ENCODE measurements at regions not wholly inside any gene's neighbourhood (a gene's known extent, or its start where the extent isn't known, plus 50 kb on each side); places are given as distances from the start of the nearest gene placed in this dataset.
A peak's percentile ranks its signal among the peaks of the same experiment; 100 is the strongest.

- DNase-seq (ENCODE audit: low spot score) = no peak
- no peak overlapping the region for H3K4me3 ChIP-seq
- TF ChIP-seq CTCF (IDR thresholded peaks at IDR 0.05) = no peak
- H3K27ac ChIP-seq = no peak overlapping the region
These were observed 306.4 kb upstream of the CD180 start for GRCh38 chr5:67502951-67503350.

- TF ChIP-seq CTCF (IDR thresholded peaks at IDR 0.05) = no peak
- no peak for DNase-seq (ENCODE audit: low spot score)
- no peak overlapping the region for H3K27ac ChIP-seq
- no peak overlapping the region for H3K4me3 ChIP-seq
These were observed 299.5 kb upstream of the CD180 start for GRCh38 chr5:67496051-67496450.

GRCh38 chr5:67495072-67495471, 298.5 kb upstream of the CD180 start:
- Histone ChIP-seq H3K27ac (peak overlapping the region in 1 of 2 donors; percentile 25), H3K4me3 (no peak overlapping the region)
- no peak for TF ChIP-seq CTCF (IDR thresholded peaks at IDR 0.05)
- DNase-seq (ENCODE audit: low spot score) = no peak

GRCh38 chr5:67494186-67494855, 297.7 kb upstream of the CD180 start:
- H3K4me3 ChIP-seq = no peak overlapping the region
- no peak overlapping the region for H3K27ac ChIP-seq
- no peak for DNase-seq (ENCODE audit: low spot score)
- TF ChIP-seq CTCF (IDR thresholded peaks at IDR 0.05) = no peak

GRCh38 chr5:67493676-67494075, 297.1 kb upstream of the CD180 start:
- DNase-seq (ENCODE audit: low spot score) = no peak
- H3K4me3 ChIP-seq = no peak overlapping the region
- TF ChIP-seq CTCF (IDR thresholded peaks at IDR 0.05) = no peak
- H3K27ac ChIP-seq = no peak overlapping the region

- Histone ChIP-seq H3K27ac (no peak overlapping the region), H3K4me3 (no peak overlapping the region)
- DNase-seq (ENCODE audit: low spot score) = no peak
- TF ChIP-seq CTCF (IDR thresholded peaks at IDR 0.05) = no peak
These were observed 294.1 kb upstream of the CD180 start for GRCh38 chr5:67490543-67491321.

GRCh38 chr5:67488885-67489284, 292.3 kb upstream of the CD180 start:
- TF ChIP-seq CTCF (IDR thresholded peaks at IDR 0.05) = no peak
- no peak overlapping the region for H3K27ac ChIP-seq
- no peak overlapping the region for H3K4me3 ChIP-seq
- no peak for DNase-seq (ENCODE audit: low spot score)
